ENCODE measurements at regions not wholly inside any gene's neighbourhood (a gene's known extent, or its start where the extent isn't known, plus 50 kb on each side); places are given as distances from the start of the nearest gene placed in this dataset.

GRCh38 chr6:110033101-110033500 is 55.0 kb downstream of the GPR6 start:
- no peak for DNase-seq (ENCODE audit: low read depth in 2 of 2)

- DNase-seq (ENCODE audit: low read depth in 2 of 2), result no peak
Observed at GRCh38 chr6:110033749-110034666, 55.9 kb downstream of the GPR6 start.

GRCh38 chr6:110034667-110035036 is 56.5 kb downstream of the GPR6 start:
- no peak for DNase-seq (ENCODE audit: low read depth in 2 of 2)

- DNase-seq (ENCODE audit: low read depth in 2 of 2), result no peak
Observed at GRCh38 chr6:110035321-110035720, 57.2 kb downstream of the GPR6 start.

GRCh38 chr6:110036408-110037302 is 58.5 kb downstream of the GPR6 start:
- no peak for DNase-seq (ENCODE audit: low read depth in 2 of 2)

- no peak for DNase-seq (ENCODE audit: low read depth in 2 of 2)
Observed at GRCh38 chr6:110037726-110038295, 59.7 kb downstream of the GPR6 start.

- DNase-seq (ENCODE audit: low read depth in 2 of 2), result peak; percentile 57 to 62
Observed at GRCh38 chr6:110039364-110039980, 61.4 kb downstream of the GPR6 start.

GRCh38 chr6:110039981-110040383 is 61.9 kb downstream of the GPR6 start:
- peak in 1 of 2 donors; percentile 6 for DNase-seq (ENCODE audit: low read depth in 2 of 2)

GRCh38 chr6:110040716-110041115 is 62.6 kb downstream of the GPR6 start:
- DNase-seq (ENCODE audit: low read depth in 2 of 2), result no peak

GRCh38 chr6:110041126-110041525 is 63.0 kb downstream of the GPR6 start:
- DNase-seq (ENCODE audit: low read depth in 2 of 2), result no peak

- no peak for DNase-seq (ENCODE audit: low read depth in 2 of 2)
Observed at GRCh38 chr6:110041830-110042229, 63.7 kb downstream of the GPR6 start.

- no peak for DNase-seq (ENCODE audit: low read depth in 2 of 2)
Observed at GRCh38 chr6:110042670-110043296, 64.7 kb downstream of the GPR6 start.

GRCh38 chr6:110043366-110043994 is 65.4 kb downstream of the GPR6 start:
- DNase-seq (ENCODE audit: low read depth in 2 of 2), result no peak

- DNase-seq (ENCODE audit: low read depth in 2 of 2), result no peak
Observed at GRCh38 chr6:110044096-110044495, 66.0 kb downstream of the GPR6 start.

GRCh38 chr6:110044622-110045021 is 66.5 kb downstream of the GPR6 start:
- no peak for DNase-seq (ENCODE audit: low read depth in 2 of 2)

GRCh38 chr6:110048221-110048875 is 70.2 kb downstream of the GPR6 start:
- no peak for DNase-seq (ENCODE audit: low read depth in 2 of 2)

GRCh38 chr6:110049696-110050439 is 71.8 kb downstream of the GPR6 start:
- no peak for DNase-seq (ENCODE audit: low read depth in 2 of 2)

Measured in stimulated activated CD8-positive, alpha-beta memory T cell treated with anti-CD3 and anti-CD28 coated beads, Interleukin-7, amount 100 ng/mL, for 1 hour (primary cell).